GM21528 (cell line): ENCODE measurements at regions not wholly inside any gene's neighbourhood (a gene's known extent, or its start where the extent isn't known, plus 50 kb on each side); places are given as distances from the start of the nearest gene placed in this dataset.

Experiments
- ATAC-seq: cut with Tn5 transposase; IDR thresholded peaks from one replicate; pipeline ENCODE4 v1.9.1; 2021; ENCODE audit warnings: mild to moderate bottlenecking, moderate library complexity; ENCODE audit not compliant: unreplicated experiment, low FRiP score

- no peak for ATAC-seq
These were observed 159.8 kb upstream of the PUDP start for GRCh38 chrX:7307720-7308119.

GRCh38 chrX:7294483-7294882 lies 146.5 kb upstream of the PUDP start:
- ATAC-seq: no peak

GRCh38 chrX:7286168-7286837 lies 138.3 kb upstream of the PUDP start:
- ATAC-seq: no peak

- ATAC-seq: no peak
These were observed 137.8 kb upstream of the PUDP start for GRCh38 chrX:7285765-7286164.

- ATAC-seq: no peak
These were observed 135.8 kb upstream of the PUDP start for GRCh38 chrX:7283741-7284140.

- no peak for ATAC-seq
These were observed 132.6 kb upstream of the PUDP start for GRCh38 chrX:7280520-7280919.

- ATAC-seq: no peak
These were observed 124.4 kb upstream of the PUDP start for GRCh38 chrX:7272346-7272745.

- no peak for ATAC-seq
These were observed 123.0 kb upstream of the PUDP start for GRCh38 chrX:7270933-7271332.

GRCh38 chrX:7269991-7270390 lies 122.0 kb upstream of the PUDP start:
- no peak for ATAC-seq

GRCh38 chrX:7269589-7269988 lies 121.6 kb upstream of the PUDP start:
- no peak for ATAC-seq

GRCh38 chrX:7266288-7266687 lies 118.3 kb upstream of the PUDP start:
- no peak for ATAC-seq

GRCh38 chrX:7264399-7264798 lies 116.4 kb upstream of the PUDP start:
- no peak for ATAC-seq

- no peak for ATAC-seq
These were observed 116.0 kb upstream of the PUDP start for GRCh38 chrX:7263961-7264360.

GRCh38 chrX:7263330-7263729 lies 115.4 kb upstream of the PUDP start:
- no peak for ATAC-seq

- no peak for ATAC-seq
These were observed 114.6 kb upstream of the PUDP start for GRCh38 chrX:7262551-7262950.

- peak; percentile 94 for ATAC-seq
These were observed 113.8 kb upstream of the PUDP start for GRCh38 chrX:7261672-7262332.

GRCh38 chrX:7254144-7254543 lies 106.2 kb upstream of the PUDP start:
- ATAC-seq: no peak

- ATAC-seq: no peak
These were observed 105.6 kb upstream of the PUDP start for GRCh38 chrX:7253565-7253964.

- ATAC-seq: no peak
These were observed 104.2 kb upstream of the PUDP start for GRCh38 chrX:7252013-7252610.

GRCh38 chrX:7247346-7247745 lies 99.4 kb upstream of the PUDP start:
- no peak for ATAC-seq

GRCh38 chrX:7244405-7244804 lies 96.5 kb upstream of the PUDP start:
- no peak for ATAC-seq

GRCh38 chrX:7242613-7243012 lies 94.7 kb upstream of the PUDP start:
- ATAC-seq: peak; percentile 95
